ENCODE measurements at regions not wholly inside any gene's neighbourhood (a gene's known extent, or its start where the extent isn't known, plus 50 kb on each side); places are given as distances from the start of the nearest gene placed in this dataset.

DNA sequence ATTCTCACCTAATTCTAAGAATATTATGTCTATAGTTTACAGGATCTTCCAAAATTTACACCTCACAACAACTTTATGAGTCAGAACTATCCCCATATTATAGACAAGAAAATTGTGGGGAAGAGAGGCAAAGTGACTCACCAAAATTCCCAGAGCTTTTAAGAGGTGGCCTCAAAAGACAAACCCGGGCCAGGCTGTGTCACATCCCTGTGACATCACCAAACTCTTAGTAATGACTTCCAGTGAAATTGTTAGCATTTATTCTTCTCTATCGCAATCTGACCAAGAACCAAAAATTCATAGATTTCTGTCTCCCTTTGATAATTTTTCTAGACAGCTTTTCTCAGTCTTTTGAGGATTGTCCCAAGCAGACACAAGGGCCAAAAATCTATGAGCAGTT is 134.3 kb downstream of the SNX19 start:
- TF ChIP-seq, protein P1, sequence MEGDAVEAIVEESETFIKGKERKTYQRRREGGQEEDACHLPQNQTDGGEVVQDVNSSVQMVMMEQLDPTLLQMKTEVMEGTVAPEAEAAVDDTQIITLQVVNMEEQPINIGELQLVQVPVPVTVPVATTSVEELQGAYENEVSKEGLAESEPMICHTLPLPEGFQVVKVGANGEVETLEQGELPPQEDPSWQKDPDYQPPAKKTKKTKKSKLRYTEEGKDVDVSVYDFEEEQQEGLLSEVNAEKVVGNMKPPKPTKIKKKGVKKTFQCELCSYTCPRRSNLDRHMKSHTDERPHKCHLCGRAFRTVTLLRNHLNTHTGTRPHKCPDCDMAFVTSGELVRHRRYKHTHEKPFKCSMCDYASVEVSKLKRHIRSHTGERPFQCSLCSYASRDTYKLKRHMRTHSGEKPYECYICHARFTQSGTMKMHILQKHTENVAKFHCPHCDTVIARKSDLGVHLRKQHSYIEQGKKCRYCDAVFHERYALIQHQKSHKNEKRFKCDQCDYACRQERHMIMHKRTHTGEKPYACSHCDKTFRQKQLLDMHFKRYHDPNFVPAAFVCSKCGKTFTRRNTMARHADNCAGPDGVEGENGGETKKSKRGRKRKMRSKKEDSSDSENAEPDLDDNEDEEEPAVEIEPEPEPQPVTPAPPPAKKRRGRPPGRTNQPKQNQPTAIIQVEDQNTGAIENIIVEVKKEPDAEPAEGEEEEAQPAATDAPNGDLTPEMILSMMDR (IDR thresholded peaks at IDR 0.05), result no peak
- TF ChIP-seq POLR2A (IDR thresholded peaks at IDR 0.05), result no peak
- TF ChIP-seq EP300 (IDR thresholded peaks at IDR 0.05), result no peak
- TF ChIP-seq POLR2AphosphoS5 (IDR thresholded peaks at IDR 0.05), result no peak
